DOHH2 (cell line): ENCODE measurements at regions not wholly inside any gene's neighbourhood (a gene's known extent, or its start where the extent isn't known, plus 50 kb on each side); places are given as distances from the start of the nearest gene placed in this dataset.
"Not testable (repeated sequence)": the region's sequence is repeated elsewhere in the genome, so short reads cannot be mapped to it uniquely, and the experiment has no call there.

Experiments used
- EZH2phosphoT487 ChIP-seq: fragments of 200-600 bp; sonication (generic); IDR thresholded peaks from 2 replicates; pipeline ENCODE4 v1.6.1; 2017; ENCODE audit warnings: borderline replicate concordance, mild to moderate bottlenecking, antibody characterized with exemption, low read length, moderate library complexity, mixed read lengths
- TF ChIP-seq, protein P1 (sequence below): fragments of 200-600 bp; sonication (generic); IDR thresholded peaks from one replicate; pipeline ENCODE4 v1.5.1; 2014; ENCODE audit warnings: antibody characterized with exemption, mild to moderate bottlenecking, low read depth, low read length; ENCODE audit not compliant: poor library complexity, severe bottlenecking

DNA sequence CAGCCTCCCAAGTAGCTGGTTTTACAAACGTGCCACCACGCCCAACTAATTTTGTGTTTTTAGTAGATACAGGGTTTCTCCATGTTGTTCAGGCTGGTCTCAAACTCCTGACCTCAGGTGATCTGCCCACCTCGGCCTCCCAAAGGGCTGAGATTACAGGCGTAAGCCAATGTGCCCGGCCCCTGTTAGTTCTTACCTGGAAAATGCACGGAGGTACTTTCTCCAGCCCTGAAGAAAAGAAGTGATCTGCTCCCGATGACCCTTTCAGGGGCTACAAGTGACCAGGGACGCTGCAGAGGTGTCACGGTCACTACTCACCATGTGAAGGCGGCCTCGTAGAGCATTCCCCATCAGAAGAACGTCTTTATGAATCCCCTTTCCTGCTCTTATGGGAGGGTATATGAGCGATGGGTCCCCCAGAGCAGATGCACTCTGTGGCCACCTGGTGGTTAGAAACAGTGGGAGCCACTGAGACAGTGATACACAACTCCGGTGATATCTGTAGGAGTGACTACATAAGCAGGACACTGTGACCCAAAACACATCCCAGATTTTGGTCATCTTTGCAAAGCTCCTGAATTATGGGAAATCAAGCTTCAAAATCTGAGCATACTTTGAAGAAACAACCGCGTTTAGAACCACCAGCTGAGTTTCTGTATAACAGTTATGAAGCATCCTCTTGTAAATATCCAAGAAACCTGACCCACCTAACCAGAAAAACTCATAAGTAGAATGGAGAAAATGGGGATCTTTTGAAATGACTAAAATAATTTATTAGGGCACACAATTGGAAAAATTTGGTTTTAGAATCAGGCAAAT lies 102.7 kb upstream of the NBPF11 start:
- TF ChIP-seq, protein P1, sequence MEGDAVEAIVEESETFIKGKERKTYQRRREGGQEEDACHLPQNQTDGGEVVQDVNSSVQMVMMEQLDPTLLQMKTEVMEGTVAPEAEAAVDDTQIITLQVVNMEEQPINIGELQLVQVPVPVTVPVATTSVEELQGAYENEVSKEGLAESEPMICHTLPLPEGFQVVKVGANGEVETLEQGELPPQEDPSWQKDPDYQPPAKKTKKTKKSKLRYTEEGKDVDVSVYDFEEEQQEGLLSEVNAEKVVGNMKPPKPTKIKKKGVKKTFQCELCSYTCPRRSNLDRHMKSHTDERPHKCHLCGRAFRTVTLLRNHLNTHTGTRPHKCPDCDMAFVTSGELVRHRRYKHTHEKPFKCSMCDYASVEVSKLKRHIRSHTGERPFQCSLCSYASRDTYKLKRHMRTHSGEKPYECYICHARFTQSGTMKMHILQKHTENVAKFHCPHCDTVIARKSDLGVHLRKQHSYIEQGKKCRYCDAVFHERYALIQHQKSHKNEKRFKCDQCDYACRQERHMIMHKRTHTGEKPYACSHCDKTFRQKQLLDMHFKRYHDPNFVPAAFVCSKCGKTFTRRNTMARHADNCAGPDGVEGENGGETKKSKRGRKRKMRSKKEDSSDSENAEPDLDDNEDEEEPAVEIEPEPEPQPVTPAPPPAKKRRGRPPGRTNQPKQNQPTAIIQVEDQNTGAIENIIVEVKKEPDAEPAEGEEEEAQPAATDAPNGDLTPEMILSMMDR = peak; percentile 54
- not testable (repeated sequence) for TF ChIP-seq EZH2phosphoT487
